Left lung (tissue), 4 donors: ENCODE measurements at regions not wholly inside any gene's neighbourhood (a gene's known extent, or its start where the extent isn't known, plus 50 kb on each side); places are given as distances from the start of the nearest gene placed in this dataset.

Experiments
- ATAC-seq: fragments of 200-7000 bp; cut with Tn5 transposase; one replicate; pipeline ENCODE4 v1.9.1; 2020; ENCODE audit warnings: moderate library complexity
- DNase-seq, 4 donors: peaks; one replicate each; pipeline ENCODE4 v3.0.0-alpha.2; 2013 to 2020
- H3K27ac ChIP-seq, 2 donors: fragments of 200-600 bp; sonication (generic) in 1 of 2; one replicate each; pipeline versions ENCODE4 v1.5.0 to v1.8.0; 2020 to 2021
- H3K27me3 ChIP-seq, 2 donors: fragments of 200-600 bp; sonication (generic) in 1 of 2; one replicate each; pipeline versions ENCODE4 v1.5.0 to v1.8.0; 2020 to 2021
- H3K36me3 ChIP-seq, 2 donors: fragments of 200-600 bp; sonication (generic) in 1 of 2; one replicate each; pipeline versions ENCODE4 v1.5.0 to v1.8.0; 2020 to 2021
- H3K4me1 ChIP-seq, 2 donors: fragments of 200-600 bp; one replicate each; pipeline ENCODE4 v1.8.0; 2021
- H3K4me3 ChIP-seq, 2 donors: fragments of 200-600 bp; sonication (generic) in 1 of 2; one replicate each; pipeline versions ENCODE4 v1.5.0 to v1.8.0; 2020 to 2021; ENCODE audit warnings: mild to moderate bottlenecking in 1 of 2
- H3K9me3 ChIP-seq, 2 donors: fragments of 200-600 bp; sonication (generic) in 1 of 2; one replicate each; pipeline versions ENCODE4 v1.5.0 to v1.8.0; 2020 to 2021
- intact Hi-C, 2 donors: fragments of 100-400 bp; cut with DNase I; formaldehyde crosslinking; loops; one replicate each; pipeline versions ENCODE4 v1.11.2 to v1.14.2; 2022
- TF ChIP-seq, protein P1 (sequence below), 2 donors: fragments of 200-600 bp; sonication (generic) in 1 of 2; IDR thresholded peaks; one replicate each; pipeline versions ENCODE4 v1.5.0 to v1.8.0; 2021; ENCODE audit warnings: antibody characterized with exemption in 2 of 2
- donor health status: DM: no; HTN: yes; CAD: no.
- donor health status: DM: no; HTN: no; CAD: no.

DNA sequence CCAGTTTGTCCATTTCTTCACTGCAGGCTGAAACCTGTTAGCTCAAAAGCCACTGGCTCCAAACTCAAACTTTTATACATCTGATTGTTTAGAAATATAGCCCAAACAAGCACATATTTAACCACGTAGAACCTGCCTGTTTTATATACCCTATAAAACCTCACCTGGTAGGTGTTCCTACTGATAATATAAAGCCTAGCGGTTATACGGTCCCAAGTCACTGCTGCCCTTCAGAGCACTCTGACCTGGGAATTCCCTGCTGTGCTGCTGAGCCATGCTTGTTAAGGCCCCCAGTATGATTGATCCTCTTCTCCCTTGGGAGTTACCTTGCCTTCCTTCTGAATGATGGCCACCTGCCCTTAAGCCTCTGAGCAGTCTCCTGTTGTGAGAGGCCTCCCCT lies 432.8 kb upstream of the LCORL start:
- H3K27me3 ChIP-seq: no peaks in the 10 kb centered on the region
- no peak overlapping the region for H3K4me3 ChIP-seq
- intact Hi-C loops: no loop called here
- ATAC-seq (no peak), DNase-seq (no peak)
- no peaks in the 10 kb centered on the region for H3K9me3 ChIP-seq
- no peak overlapping the region for H3K27ac ChIP-seq
- no peaks in the 10 kb centered on the region for H3K36me3 ChIP-seq
- TF ChIP-seq, protein P1, sequence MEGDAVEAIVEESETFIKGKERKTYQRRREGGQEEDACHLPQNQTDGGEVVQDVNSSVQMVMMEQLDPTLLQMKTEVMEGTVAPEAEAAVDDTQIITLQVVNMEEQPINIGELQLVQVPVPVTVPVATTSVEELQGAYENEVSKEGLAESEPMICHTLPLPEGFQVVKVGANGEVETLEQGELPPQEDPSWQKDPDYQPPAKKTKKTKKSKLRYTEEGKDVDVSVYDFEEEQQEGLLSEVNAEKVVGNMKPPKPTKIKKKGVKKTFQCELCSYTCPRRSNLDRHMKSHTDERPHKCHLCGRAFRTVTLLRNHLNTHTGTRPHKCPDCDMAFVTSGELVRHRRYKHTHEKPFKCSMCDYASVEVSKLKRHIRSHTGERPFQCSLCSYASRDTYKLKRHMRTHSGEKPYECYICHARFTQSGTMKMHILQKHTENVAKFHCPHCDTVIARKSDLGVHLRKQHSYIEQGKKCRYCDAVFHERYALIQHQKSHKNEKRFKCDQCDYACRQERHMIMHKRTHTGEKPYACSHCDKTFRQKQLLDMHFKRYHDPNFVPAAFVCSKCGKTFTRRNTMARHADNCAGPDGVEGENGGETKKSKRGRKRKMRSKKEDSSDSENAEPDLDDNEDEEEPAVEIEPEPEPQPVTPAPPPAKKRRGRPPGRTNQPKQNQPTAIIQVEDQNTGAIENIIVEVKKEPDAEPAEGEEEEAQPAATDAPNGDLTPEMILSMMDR (IDR thresholded peaks at IDR 0.05): no peak
- H3K4me1 ChIP-seq: no peaks in the 10 kb centered on the region

DNA sequence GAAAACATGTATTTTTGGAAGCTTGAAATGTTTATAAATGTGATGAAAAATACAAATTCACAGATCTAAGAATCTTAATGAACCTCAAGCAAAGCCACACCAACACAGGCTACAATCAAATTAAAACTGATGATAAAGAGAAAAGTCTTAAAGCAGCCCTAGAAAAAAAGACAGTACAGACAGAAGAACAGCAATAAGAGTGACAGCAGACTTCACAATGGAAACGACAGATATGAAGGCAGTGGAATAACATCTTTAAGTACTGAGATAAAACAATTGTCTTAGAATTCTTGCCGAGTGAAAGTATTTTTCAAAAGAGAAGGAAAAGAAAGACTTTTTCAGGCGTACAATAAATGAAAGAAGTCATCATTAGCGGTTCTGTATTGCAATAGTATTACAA lies 423.6 kb upstream of the LCORL start:
- intact Hi-C loops: no loop called here
- H3K4me3 ChIP-seq: no peak overlapping the region

DNA sequence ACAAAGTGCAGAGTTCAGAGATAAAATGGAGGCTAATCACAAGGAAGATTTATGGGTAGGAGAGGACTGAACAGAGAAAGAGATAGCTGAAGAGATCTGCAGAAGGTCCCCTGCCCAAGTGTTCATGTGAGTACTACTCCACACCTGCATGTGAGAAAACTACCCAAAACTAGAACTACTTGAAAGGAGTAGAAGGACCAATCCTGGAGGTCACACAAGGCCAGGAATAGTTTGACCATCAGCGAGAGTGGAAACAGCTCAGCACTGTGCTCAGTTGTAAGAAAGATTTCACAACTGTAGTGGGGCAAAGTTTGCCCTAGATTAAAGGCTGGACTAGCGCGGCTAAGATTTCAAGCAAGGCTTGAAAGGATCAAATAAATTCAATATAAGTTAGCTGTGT lies 422.7 kb upstream of the LCORL start:
- ATAC-seq: no peak
- intact Hi-C loops: no loop called here
- Histone ChIP-seq H3K27ac (no peak overlapping the region), H3K4me1 (no peaks in the 10 kb centered on the region), H3K36me3 (no peaks in the 10 kb centered on the region), H3K4me3 (no peak overlapping the region), H3K27me3 (no peaks in the 10 kb centered on the region), H3K9me3 (peaks cover 0 to 7% of the 10 kb centered on the region in 2 donors)
- no peak for DNase-seq
- TF ChIP-seq, protein P1 (IDR thresholded peaks at IDR 0.05): no peak

More for the DNA sequence above, 423.6 kb upstream of the LCORL start:
- TF ChIP-seq, protein P1 (IDR thresholded peaks at IDR 0.05): no peak
- Histone ChIP-seq H3K4me1 (no peaks in the 10 kb centered on the region), H3K9me3 (peaks cover 0 to 7% of the 10 kb centered on the region in 2 donors), H3K27ac (no peak overlapping the region), H3K27me3 (no peaks in the 10 kb centered on the region), H3K36me3 (no peaks in the 10 kb centered on the region)
- DNase-seq: no peak
- ATAC-seq: no peak

DNA sequence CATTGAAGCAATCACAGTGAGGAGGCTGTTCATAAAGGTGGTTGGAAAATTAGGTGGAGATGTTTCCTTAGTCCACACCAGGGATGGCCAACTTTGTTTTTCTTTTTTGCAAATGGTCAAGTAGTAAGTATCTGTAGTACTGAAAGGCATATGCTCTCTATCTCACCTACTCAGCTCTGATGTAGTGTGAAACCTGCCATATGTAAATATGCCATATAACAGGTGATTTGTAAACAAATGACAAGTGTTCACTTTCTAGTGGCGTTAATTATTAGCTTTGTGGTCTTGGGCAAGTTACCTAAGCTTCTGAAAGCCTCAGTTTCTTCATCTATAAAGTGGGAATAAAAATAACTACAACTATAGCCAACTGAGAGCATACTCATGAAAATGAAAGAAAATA lies 421.4 kb upstream of the LCORL start:
- no peak for ATAC-seq
- Histone ChIP-seq H3K4me1 (no peaks in the 10 kb centered on the region), H3K36me3 (no peaks in the 10 kb centered on the region), H3K4me3 (no peak overlapping the region), H3K27me3 (no peaks in the 10 kb centered on the region), H3K9me3 (peaks cover 0 to 7% of the 10 kb centered on the region in 2 donors), H3K27ac (no peak overlapping the region)
- intact Hi-C loops: no loop called here
- DNase-seq: no peak
- TF ChIP-seq, protein P1 (IDR thresholded peaks at IDR 0.05): no peak

DNA sequence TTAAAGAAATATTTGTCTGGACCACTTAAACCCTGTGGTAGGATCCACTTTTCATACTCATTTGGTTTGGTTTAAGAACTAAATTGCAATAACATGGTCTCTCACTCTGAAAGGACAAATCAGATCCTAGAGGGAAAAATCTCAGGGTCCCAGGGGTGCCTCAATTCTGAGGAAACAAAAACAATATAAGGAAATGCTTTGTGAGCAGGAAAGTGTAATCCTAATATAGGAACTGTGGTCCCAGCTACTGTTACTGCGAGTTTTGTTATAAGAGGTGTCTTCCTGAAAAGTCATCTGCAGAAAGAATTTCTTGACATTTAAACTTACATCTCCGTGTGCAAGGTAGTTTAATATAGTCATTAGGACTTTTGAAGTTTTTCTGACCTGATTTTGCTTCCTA lies 420.1 kb upstream of the LCORL start:
- DNase-seq: no peak
- no peak overlapping the region for H3K4me3 ChIP-seq
- H3K9me3 ChIP-seq: peaks cover 0 to 7% of the 10 kb centered on the region in 2 donors
- H3K27ac ChIP-seq: no peak overlapping the region
- H3K4me1 ChIP-seq: no peaks in the 10 kb centered on the region
- H3K36me3 ChIP-seq: no peaks in the 10 kb centered on the region
- H3K27me3 ChIP-seq: no peaks in the 10 kb centered on the region
- no peak for ATAC-seq
- TF ChIP-seq, protein P1 (IDR thresholded peaks at IDR 0.05): no peak
- intact Hi-C loops: no loop called here
